ENCODE measurements at regions not wholly inside any gene's neighbourhood (a gene's known extent, or its start where the extent isn't known, plus 50 kb on each side); places are given as distances from the start of the nearest gene placed in this dataset.

DNA sequence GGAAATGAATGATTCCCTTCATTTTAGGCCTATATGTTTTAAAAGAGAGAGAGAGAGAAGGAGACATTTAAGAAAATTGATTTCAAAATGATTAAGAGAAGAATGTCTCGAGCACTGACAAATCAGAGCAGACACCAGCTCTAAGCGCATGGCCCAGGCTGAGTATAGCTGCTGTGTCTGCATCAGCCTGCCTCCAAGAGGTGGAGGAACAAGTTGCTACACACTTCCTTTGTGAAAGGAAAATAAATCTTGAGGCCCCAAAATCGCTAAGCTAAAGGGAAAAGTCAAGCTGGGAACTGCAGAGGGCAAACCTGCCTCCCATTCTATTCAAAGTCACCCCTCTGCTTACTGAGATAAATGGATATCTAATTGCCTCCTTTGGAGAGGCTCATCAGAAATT, 728.7 kb upstream of the TMEM132C start:
- Mint-ChIP-seq H3K4me1 (peaks cover 22% of the 10 kb centered on the region), H3K4me3 (no peak overlapping the region), H3K27ac (no peak overlapping the region), H3K36me3 (no peaks in the 10 kb centered on the region), H3K9me3 (peaks cover 7% of the 10 kb centered on the region), H3K27me3 (ENCODE audit: low read depth) (no peaks in the 10 kb centered on the region)
- TF ChIP-seq, protein P1, sequence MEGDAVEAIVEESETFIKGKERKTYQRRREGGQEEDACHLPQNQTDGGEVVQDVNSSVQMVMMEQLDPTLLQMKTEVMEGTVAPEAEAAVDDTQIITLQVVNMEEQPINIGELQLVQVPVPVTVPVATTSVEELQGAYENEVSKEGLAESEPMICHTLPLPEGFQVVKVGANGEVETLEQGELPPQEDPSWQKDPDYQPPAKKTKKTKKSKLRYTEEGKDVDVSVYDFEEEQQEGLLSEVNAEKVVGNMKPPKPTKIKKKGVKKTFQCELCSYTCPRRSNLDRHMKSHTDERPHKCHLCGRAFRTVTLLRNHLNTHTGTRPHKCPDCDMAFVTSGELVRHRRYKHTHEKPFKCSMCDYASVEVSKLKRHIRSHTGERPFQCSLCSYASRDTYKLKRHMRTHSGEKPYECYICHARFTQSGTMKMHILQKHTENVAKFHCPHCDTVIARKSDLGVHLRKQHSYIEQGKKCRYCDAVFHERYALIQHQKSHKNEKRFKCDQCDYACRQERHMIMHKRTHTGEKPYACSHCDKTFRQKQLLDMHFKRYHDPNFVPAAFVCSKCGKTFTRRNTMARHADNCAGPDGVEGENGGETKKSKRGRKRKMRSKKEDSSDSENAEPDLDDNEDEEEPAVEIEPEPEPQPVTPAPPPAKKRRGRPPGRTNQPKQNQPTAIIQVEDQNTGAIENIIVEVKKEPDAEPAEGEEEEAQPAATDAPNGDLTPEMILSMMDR (IDR thresholded peaks at IDR 0.05; ENCODE audit: unreplicated experiment): no peak
- DNase-seq (ENCODE audit: low spot score in 2 of 2, unreplicated experiment in 2 of 2): no peak

DNA sequence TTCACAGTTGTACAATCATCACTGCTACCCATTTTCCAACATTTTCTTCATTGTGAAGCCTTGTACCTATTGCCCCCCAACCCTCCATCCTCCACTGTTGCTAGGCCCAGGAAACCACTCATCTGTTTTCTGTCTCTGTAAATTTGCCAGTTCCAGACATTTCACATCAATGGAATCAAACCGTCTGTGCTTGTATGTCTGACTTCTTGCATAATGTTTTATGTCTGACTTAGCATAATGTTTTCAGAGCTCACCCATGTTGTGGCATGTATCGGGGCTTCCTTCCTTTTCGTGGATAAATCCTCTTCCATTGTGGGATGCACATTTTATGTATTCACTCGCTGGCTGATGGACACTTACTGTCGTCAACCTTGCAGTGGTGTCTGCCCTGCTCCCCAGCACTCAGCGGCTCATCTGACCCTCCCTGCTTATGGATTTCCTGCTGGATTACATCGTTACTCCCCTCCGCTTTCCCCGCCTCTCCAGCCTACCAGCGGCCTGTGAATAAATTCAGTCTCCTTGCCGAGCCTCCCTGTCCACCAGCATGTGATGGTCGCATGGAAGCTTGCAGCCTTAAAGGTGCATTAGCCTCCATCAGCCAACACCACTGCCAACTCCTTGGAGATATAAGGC, 727.6 kb upstream of the TMEM132C start:
- TF ChIP-seq, protein P1 (IDR thresholded peaks at IDR 0.05; ENCODE audit: unreplicated experiment): no peak
- no peaks in the 10 kb centered on the region for H3K27me3 Mint-ChIP-seq (ENCODE audit: low read depth)
- DNase-seq (ENCODE audit: low spot score in 2 of 2, unreplicated experiment in 2 of 2): no peak
- no peak overlapping the region for H3K4me3 Mint-ChIP-seq
- peaks cover 7% of the 10 kb centered on the region for H3K9me3 Mint-ChIP-seq
- H3K4me1 Mint-ChIP-seq: peaks cover 22% of the 10 kb centered on the region
- H3K27ac Mint-ChIP-seq: no peak overlapping the region
- H3K36me3 Mint-ChIP-seq: no peaks in the 10 kb centered on the region

DNA sequence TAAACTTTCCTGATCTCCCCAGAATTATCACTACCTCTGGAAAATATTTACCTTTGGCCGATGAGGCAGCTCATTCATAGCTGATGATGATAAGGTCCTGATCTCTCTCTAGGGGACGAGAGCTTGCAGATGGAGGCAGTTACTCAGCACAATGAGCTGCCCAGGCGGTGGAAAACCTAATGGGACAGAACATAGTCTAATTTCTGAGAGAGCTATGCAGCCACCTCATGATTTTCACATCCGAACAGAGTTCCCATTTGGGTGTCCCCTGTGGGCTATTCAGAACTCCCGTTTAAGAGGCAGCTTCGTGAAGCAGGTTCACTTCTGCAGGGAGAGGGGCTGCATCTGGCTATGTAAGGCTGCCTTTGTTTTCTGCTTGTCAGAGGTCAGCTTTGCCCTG, 724.6 kb upstream of the TMEM132C start:
- H3K9me3 Mint-ChIP-seq: peaks cover 3% of the 10 kb centered on the region
- TF ChIP-seq, protein P1 (IDR thresholded peaks at IDR 0.05; ENCODE audit: unreplicated experiment): no peak
- H3K4me1 Mint-ChIP-seq: peaks cover 12% of the 10 kb centered on the region
- no peaks in the 10 kb centered on the region for H3K36me3 Mint-ChIP-seq
- no peak overlapping the region for H3K4me3 Mint-ChIP-seq
- H3K27ac Mint-ChIP-seq: no peak overlapping the region
- no peak for DNase-seq (ENCODE audit: low spot score in 2 of 2, unreplicated experiment in 2 of 2)
- H3K27me3 Mint-ChIP-seq (ENCODE audit: low read depth): no peaks in the 10 kb centered on the region

DNA sequence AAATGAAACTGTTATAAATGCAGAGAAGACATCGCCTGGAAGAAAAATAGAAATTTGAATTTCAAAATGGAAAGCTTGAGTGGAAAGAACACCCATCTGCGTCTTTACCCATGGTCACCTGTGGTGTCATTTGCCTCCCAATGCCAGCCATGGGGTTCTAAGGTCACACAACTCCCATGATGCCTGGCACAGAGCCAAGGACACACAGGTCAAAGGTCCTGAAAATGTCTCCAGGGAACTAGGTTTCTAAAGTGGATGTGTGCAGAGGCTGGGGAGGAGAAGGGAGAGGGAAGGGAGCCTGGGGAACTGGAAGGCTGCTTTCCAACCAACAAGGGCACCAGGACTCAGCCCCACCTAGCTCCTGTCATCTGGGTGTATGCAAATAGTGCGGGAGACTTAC, 724.0 kb upstream of the TMEM132C start:
- no peak overlapping the region for H3K4me3 Mint-ChIP-seq
- TF ChIP-seq, protein P1 (IDR thresholded peaks at IDR 0.05; ENCODE audit: unreplicated experiment): no peak
- H3K4me1 Mint-ChIP-seq: peaks cover 8% of the 10 kb centered on the region
- H3K27ac Mint-ChIP-seq: no peak overlapping the region
- peaks cover 3% of the 10 kb centered on the region for H3K9me3 Mint-ChIP-seq
- peaks cover 3% of the 10 kb centered on the region for H3K27me3 Mint-ChIP-seq (ENCODE audit: low read depth)
- no peaks in the 10 kb centered on the region for H3K36me3 Mint-ChIP-seq
- DNase-seq (ENCODE audit: low spot score in 2 of 2, unreplicated experiment in 2 of 2): no peak

DNA sequence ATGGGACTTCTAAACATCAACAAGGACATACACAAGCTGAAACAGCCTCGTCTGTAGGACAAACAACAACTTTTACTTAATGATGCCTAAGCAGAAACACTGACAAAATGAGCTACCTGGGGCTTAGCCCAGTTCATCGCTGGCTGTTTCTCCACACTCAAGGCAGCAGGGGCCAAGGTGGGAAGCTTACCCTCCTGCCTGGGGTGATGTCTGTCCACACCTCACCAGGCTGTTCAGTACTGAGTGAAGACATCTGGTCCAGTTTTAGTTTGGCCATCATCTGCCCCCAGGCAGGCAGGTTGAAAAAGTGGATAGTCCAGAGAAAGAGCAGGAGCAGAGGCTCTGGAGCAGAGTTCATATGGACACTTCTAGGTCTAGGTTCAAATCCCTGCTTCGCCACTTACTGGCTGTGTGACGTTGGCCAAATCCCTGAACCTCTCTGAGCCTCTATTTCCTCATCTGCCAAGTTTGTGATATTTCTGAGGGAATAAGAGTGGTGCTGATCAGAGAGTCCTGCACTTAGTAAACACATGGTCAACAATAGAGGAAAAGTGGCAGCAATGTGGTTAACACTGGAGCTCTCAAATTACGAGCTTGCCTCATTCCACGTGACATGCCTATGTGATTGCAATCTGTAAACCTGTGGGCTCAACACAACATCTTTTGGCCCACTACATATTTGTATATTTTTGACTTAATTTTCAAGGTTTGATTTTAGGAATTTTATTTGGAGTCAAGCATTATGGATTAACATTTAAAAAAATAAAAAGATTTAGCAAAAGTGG, 720.1 kb upstream of the TMEM132C start:
- TF ChIP-seq, protein P1 (IDR thresholded peaks at IDR 0.05; ENCODE audit: unreplicated experiment): no peak
- peaks cover 4% of the 10 kb centered on the region for H3K9me3 Mint-ChIP-seq
- H3K27ac Mint-ChIP-seq: no peak overlapping the region
- H3K36me3 Mint-ChIP-seq: no peaks in the 10 kb centered on the region
- DNase-seq (ENCODE audit: low spot score in 2 of 2, unreplicated experiment in 2 of 2): no peak
- peaks cover 4% of the 10 kb centered on the region for H3K27me3 Mint-ChIP-seq (ENCODE audit: low read depth)
- H3K4me1 Mint-ChIP-seq: no peaks in the 10 kb centered on the region
- no peak overlapping the region for H3K4me3 Mint-ChIP-seq

All from mesothelial cell of epicardium (in vitro differentiated cells).